SK-N-SH (cell line): ENCODE measurements at regions not wholly inside any gene's neighbourhood (a gene's known extent, or its start where the extent isn't known, plus 50 kb on each side); places are given as distances from the start of the nearest gene placed in this dataset.
"Not testable (repeated sequence)": the region's sequence is repeated elsewhere in the genome, so short reads cannot be mapped to it uniquely, and the experiment has no call there.

Experiments
- CTCF ChIA-PET: fragments of 300-600, 350-600 bp; formaldehyde crosslinking; extraction: SDS; loops from one replicate; lab custom pipeline; 2021; lab: Yijun Ruan, JAX
- POLR2A ChIA-PET: fragments of 350-600 bp; sonication (Branson Sonifier 250); formaldehyde crosslinking; extraction: SDS; loops from one replicate; lab custom pipeline; 2020; ENCODE audit warnings: antibody characterized with exemption, inconsistent platforms; lab: Yijun Ruan, JAX
- DNase-seq: peaks from one replicate; pipeline ENCODE4 v3.0.0; 2012
- H2AFZ ChIP-seq: fragments of 200-600 bp; sonication (generic); 2 replicates; pipeline ENCODE4 v1.8.1; 2016; ENCODE audit warnings: antibody characterized with exemption, mild to moderate bottlenecking, low read depth
- H3F3A ChIP-seq: fragments of 200-600 bp; sonication (generic); replicated peaks from 2 replicates; pipeline ENCODE3; 2016; ENCODE audit warnings: antibody characterized with exemption, mild to moderate bottlenecking; ENCODE audit not compliant: insufficient read depth
- H3K27ac ChIP-seq, 2 experiments: fragments of 200-500 bp in 1 of 2; fragments of 200-600 bp in 1 of 2; sonication (Bioruptor generic) in 1 of 2; sonication (generic), shearing (Covaris generic) in 1 of 2; 2 replicates each; pipeline versions ENCODE4 v1.5.1 to v1.6.1; 2014 to 2016; ENCODE audit warnings: low read depth in 2 of 2, inconsistent platforms in 1 of 2, low read length in 1 of 2, mild to moderate bottlenecking in 1 of 2, mixed read lengths in 1 of 2
- H3K27me3 ChIP-seq: fragments of 200-600 bp; sonication (generic), shearing (Covaris generic); 2 replicates; pipeline ENCODE4 v1.6.1; 2016; ENCODE audit warnings: mixed run types; ENCODE audit not compliant: insufficient read depth
- H3K36me3 ChIP-seq, 2 experiments: fragments of 200-500 bp in 1 of 2; fragments of 200-600 bp in 1 of 2; sonication (Bioruptor generic) in 1 of 2; sonication (generic) in 1 of 2; replicated peaks in 1 of 2; 2 replicates each; pipeline versions ENCODE3 to v1.5.1; 2014 to 2016; ENCODE audit warnings: low read length in 1 of 2, mild to moderate bottlenecking in 1 of 2; ENCODE audit not compliant: insufficient read depth in 2 of 2, control insufficient read depth in 1 of 2
- H3K4me1 ChIP-seq, 2 experiments: fragments of 200-500 bp in 1 of 2; fragments of 200-600 bp in 1 of 2; sonication (Bioruptor generic) in 1 of 2; sonication (generic), shearing (Covaris generic) in 1 of 2; 2 replicates each; pipeline versions ENCODE4 v1.5.1 to v1.6.1; 2014 to 2016; ENCODE audit warnings: low read depth in 1 of 2, low read length in 1 of 2, mixed run types in 1 of 2; ENCODE audit not compliant: insufficient read depth in 2 of 2, control insufficient read depth in 1 of 2
- H3K4me2 ChIP-seq: fragments of 200-600 bp; sonication (generic), shearing (Covaris generic); 2 replicates; pipeline ENCODE4 v1.6.1; 2017; ENCODE audit warnings: mixed run types
- H3K4me3 ChIP-seq, 2 experiments: fragments of 200-500 bp in 1 of 2; fragments of 200-600 bp in 1 of 2; sonication (Bioruptor generic) in 1 of 2; sonication (generic), shearing (Covaris generic) in 1 of 2; 2 replicates each; pipeline versions ENCODE4 v1.5.1 to v1.8.1; 2014 to 2016; ENCODE audit warnings: low read depth in 2 of 2, inconsistent platforms in 1 of 2, low read length in 1 of 2, mild to moderate bottlenecking in 1 of 2, mixed read lengths in 1 of 2, moderate library complexity in 1 of 2
- H3K79me2 ChIP-seq: fragments of 200-600 bp; sonication (generic); 2 replicates; pipeline ENCODE4 v1.8.1; 2017; ENCODE audit warnings: mild to moderate bottlenecking; ENCODE audit not compliant: insufficient read depth
- H3K9ac ChIP-seq: fragments of 200-600 bp; sonication (generic); 2 replicates; pipeline ENCODE4 v1.6.1; 2017; ENCODE audit warnings: mixed run types
- H3K9me2 ChIP-seq: fragments of 200-600 bp; sonication (generic); 2 replicates; pipeline ENCODE4 v1.6.1; 2017; ENCODE audit warnings: mixed run types
- H3K9me3 ChIP-seq: fragments of 200-600 bp; sonication (generic); 2 replicates; pipeline ENCODE4 v1.6.1; 2017; ENCODE audit warnings: mixed run types, mild to moderate bottlenecking, moderate library complexity
- H4K20me1 ChIP-seq: fragments of 200-600 bp; sonication (generic); 2 replicates; pipeline ENCODE4 v1.6.1; 2017; ENCODE audit warnings: mild to moderate bottlenecking, mixed run types; ENCODE audit not compliant: insufficient read depth
- CHD2 ChIP-seq: fragments of 150-350 bp; IDR thresholded peaks from 2 replicates; pipeline ENCODE4 v1.6.1; 2018; ENCODE audit warnings: low read length; ENCODE audit not compliant: partially characterized antibody
- FOSL2 ChIP-seq: IDR thresholded peaks from 2 replicates; pipeline ENCODE4 v1.4.0; 2012; ENCODE audit warnings: low read depth, mild to moderate bottlenecking, moderate library complexity, borderline replicate concordance
- FOXJ3 ChIP-seq: sonication (generic); formaldehyde crosslinking; IDR thresholded peaks from 2 replicates; pipeline ENCODE4 v1.5.1; 2020; ENCODE audit warnings: mild to moderate bottlenecking, missing genetic modification reagents
- GABPA ChIP-seq: IDR thresholded peaks from 2 replicates; pipeline ENCODE4 v1.4.0; 2012; ENCODE audit warnings: low read depth, mild to moderate bottlenecking
- GATA2 ChIP-seq: sonication (generic); formaldehyde crosslinking; IDR thresholded peaks from 2 replicates; pipeline ENCODE4 v1.5.0; 2020; ENCODE audit warnings: mild to moderate bottlenecking, missing genetic modification reagents
- JUND ChIP-seq: IDR thresholded peaks from 2 replicates; pipeline ENCODE4 v1.4.0; 2012
- MEF2A ChIP-seq: IDR thresholded peaks from 2 replicates; pipeline ENCODE4 v1.4.0; 2012; ENCODE audit warnings: low read depth, borderline replicate concordance
- MXI1 ChIP-seq: IDR thresholded peaks from 2 replicates; pipeline ENCODE4 v1.6.1; 2012; ENCODE audit warnings: mild to moderate bottlenecking, low read depth, low read length, improper control_type of control experiment
- RAD21 ChIP-seq: IDR thresholded peaks from 2 replicates; pipeline ENCODE4 v1.6.1; 2012; ENCODE audit warnings: mild to moderate bottlenecking, low read length
- TEAD4 ChIP-seq: IDR thresholded peaks from 2 replicates; pipeline ENCODE4 v1.4.0; 2012; ENCODE audit warnings: mild to moderate bottlenecking, borderline replicate concordance; ENCODE audit not compliant: insufficient read depth
- YY1 ChIP-seq: IDR thresholded peaks from 2 replicates; pipeline ENCODE4 v1.4.0; 2012; ENCODE audit warnings: low read depth, mild to moderate bottlenecking
- WGBS: methylation state at CpG from one replicate; pipeline ENCODE4 v1.1.6; 2017; ENCODE audit warnings: low lambda C conversion rate; 5-methylcytosine and 5-hydroxymethylcytosine counted together
- TF ChIP-seq, protein P1 (sequence below): IDR thresholded peaks from 2 replicates; pipeline ENCODE4 v1.6.1; 2012; ENCODE audit warnings: mild to moderate bottlenecking, low read depth, low read length, moderate library complexity
- TF ChIP-seq, protein P2 (sequence below): fragments of 150-350 bp; IDR thresholded peaks from 2 replicates; pipeline ENCODE4 v1.6.1; 2017; ENCODE audit warnings: antibody characterized with exemption, low read length, low read depth, borderline replicate concordance
- TF ChIP-seq, protein P3 (sequence below): IDR thresholded peaks from 2 replicates; pipeline ENCODE4 v1.4.0; 2012; ENCODE audit warnings: low read depth, borderline replicate concordance
- TF ChIP-seq, protein P4 (sequence below): IDR thresholded peaks from 2 replicates; pipeline ENCODE4 v1.4.0; 2012; ENCODE audit warnings: low read depth

- H3K9me2 ChIP-seq, result no peaks in the 10 kb centered on the region
- 78% methylated on average over 7 of the region's 26 CpGs for WGBS
Observed at GRCh38 chr1:194358208-194358581, 1171.8 kb upstream of the B3GALT2 start.

DNA sequence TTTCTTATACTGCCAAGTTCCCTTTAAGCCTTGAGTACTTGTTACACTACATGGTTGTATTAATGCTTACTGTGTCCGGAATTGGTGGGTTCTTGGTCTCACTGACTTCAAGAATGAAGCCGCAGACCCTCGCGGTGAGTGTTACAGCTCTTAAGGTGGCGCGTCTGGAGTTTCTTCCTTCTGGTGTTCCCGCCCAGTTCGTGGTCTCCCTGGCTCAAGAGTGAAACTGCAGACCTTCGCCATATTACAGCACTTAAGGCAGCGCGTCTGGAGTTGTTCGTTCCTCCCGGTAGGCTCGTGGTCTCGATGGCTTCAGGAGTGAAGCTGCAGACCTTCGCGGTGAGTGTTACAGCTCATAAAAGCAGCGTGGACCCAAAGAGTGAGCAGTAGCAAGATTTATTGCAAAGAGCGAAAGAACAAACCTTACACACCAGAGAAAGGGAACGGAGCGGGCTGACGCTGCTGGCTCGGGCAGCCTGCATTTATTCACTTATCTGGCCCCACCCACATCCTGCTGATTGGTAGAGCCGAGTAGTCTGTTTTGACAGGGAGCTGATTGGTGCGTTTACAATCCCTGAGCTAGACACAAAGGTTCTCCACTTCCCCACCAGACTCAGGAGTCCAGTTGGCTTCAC is 1171.3 kb upstream of the B3GALT2 start:
- H3K36me3 ChIP-seq, H3K4me1 ChIP-seq, H2AFZ ChIP-seq, DNase-seq, H3K9me2 ChIP-seq, H3K79me2 ChIP-seq, POLR2A ChIA-PET, CTCF ChIA-PET, H3K27me3 ChIP-seq, H4K20me1 ChIP-seq, H3F3A ChIP-seq, H3K4me3 ChIP-seq, H3K4me2 ChIP-seq, H3K27ac ChIP-seq, H3K9ac ChIP-seq, H3K9me3 ChIP-seq: not testable (repeated sequence)
- 72% methylated on average over 25 of the region's 25 CpGs for WGBS

More at GRCh38 chr1:194358208-194358581, 1171.8 kb upstream of the B3GALT2 start:
- H3K36me3 ChIP-seq, result no peaks in the 10 kb centered on the region
- TF ChIP-seq YY1, result no peak
- no peak for TF ChIP-seq CHD2
- TF ChIP-seq FOXJ3, result no peak
- no peak for TF ChIP-seq GATA2 (CRISPR knock-in tag)
- no peaks in the 10 kb centered on the region for H4K20me1 ChIP-seq
- no peaks in the 10 kb centered on the region; the same call in 1 of the 2 replicates for H3K27me3 ChIP-seq
- no peak overlapping the region for H2AFZ ChIP-seq
- POLR2A ChIA-PET, result no interaction called here
- no peak overlapping the region for H3K4me3 ChIP-seq
- no peak for DNase-seq
- H3K4me2 ChIP-seq, result no peak overlapping the region
- H3K4me1 ChIP-seq, result no peaks in the 10 kb centered on the region; a peak in 1 of 4 replicates
- H3K9me3 ChIP-seq, result no peaks in the 10 kb centered on the region
- CTCF ChIA-PET, result no interaction called here
- no peak overlapping the region for H3K9ac ChIP-seq
- H3K79me2 ChIP-seq, result no peaks in the 10 kb centered on the region
- no peaks in the 10 kb centered on the region for H3F3A ChIP-seq
- H3K27ac ChIP-seq, result no peak overlapping the region

DNA sequence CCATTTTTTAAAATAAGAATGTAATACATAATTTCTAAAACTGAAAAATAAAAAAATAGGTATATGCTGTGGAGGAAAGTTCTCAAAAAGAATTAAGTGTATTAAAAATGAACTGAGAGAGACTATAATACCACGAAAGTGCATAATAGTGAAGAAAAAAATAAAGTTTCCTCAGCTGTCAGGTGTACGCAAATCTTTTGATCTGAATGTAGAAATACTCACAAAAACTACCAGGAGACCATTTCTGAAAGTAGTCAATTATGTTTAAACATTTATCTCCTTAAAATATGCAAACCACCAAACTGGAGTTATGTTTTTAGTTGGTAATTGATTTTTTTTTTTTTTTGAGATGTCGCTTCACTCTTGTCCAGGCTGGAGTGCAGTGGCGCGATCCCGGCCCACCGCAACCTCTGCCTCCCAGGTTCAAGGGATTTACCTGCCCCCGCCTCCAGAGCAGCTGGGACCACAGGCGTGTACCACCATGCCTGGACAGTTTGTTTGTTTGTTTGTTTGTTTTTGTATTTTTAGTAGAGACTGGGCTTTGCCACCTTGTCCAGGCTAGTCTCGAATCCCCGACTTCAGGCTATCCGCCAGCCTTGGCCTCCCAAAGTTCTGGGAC is 1169.2 kb upstream of the B3GALT2 start:
- no peak overlapping the region for H3K27ac ChIP-seq
- no peaks in the 10 kb centered on the region for H3F3A ChIP-seq
- DNase-seq, result no peak
- no peaks in the 10 kb centered on the region for H3K9me3 ChIP-seq
- no peak overlapping the region for H3K9ac ChIP-seq
- ChIA-PET CTCF (no interaction called here), POLR2A (no interaction called here)
- 44% methylated on average over 12 of the region's 12 CpGs for WGBS
- no peaks in the 10 kb centered on the region for H4K20me1 ChIP-seq
- no peaks in the 10 kb centered on the region for H3K9me2 ChIP-seq
- H3K4me2 ChIP-seq, result no peak overlapping the region
- H3K27me3 ChIP-seq, result no peaks in the 10 kb centered on the region; the same call in 1 of the 2 replicates
- no peaks in the 10 kb centered on the region for H3K36me3 ChIP-seq
- no peaks in the 10 kb centered on the region; a peak in 1 of 4 replicates for H3K4me1 ChIP-seq
- H2AFZ ChIP-seq, result no peak overlapping the region
- H3K79me2 ChIP-seq, result no peaks in the 10 kb centered on the region
- H3K4me3 ChIP-seq, result no peak overlapping the region
- TF ChIP-seq GABPA, result no peak
- TF ChIP-seq, protein P1, sequence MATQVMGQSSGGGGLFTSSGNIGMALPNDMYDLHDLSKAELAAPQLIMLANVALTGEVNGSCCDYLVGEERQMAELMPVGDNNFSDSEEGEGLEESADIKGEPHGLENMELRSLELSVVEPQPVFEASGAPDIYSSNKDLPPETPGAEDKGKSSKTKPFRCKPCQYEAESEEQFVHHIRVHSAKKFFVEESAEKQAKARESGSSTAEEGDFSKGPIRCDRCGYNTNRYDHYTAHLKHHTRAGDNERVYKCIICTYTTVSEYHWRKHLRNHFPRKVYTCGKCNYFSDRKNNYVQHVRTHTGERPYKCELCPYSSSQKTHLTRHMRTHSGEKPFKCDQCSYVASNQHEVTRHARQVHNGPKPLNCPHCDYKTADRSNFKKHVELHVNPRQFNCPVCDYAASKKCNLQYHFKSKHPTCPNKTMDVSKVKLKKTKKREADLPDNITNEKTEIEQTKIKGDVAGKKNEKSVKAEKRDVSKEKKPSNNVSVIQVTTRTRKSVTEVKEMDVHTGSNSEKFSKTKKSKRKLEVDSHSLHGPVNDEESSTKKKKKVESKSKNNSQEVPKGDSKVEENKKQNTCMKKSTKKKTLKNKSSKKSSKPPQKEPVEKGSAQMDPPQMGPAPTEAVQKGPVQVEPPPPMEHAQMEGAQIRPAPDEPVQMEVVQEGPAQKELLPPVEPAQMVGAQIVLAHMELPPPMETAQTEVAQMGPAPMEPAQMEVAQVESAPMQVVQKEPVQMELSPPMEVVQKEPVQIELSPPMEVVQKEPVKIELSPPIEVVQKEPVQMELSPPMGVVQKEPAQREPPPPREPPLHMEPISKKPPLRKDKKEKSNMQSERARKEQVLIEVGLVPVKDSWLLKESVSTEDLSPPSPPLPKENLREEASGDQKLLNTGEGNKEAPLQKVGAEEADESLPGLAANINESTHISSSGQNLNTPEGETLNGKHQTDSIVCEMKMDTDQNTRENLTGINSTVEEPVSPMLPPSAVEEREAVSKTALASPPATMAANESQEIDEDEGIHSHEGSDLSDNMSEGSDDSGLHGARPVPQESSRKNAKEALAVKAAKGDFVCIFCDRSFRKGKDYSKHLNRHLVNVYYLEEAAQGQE, result no peak
- TF ChIP-seq TEAD4, result no peak
- no peak for TF ChIP-seq RAD21
- TF ChIP-seq, protein P2, sequence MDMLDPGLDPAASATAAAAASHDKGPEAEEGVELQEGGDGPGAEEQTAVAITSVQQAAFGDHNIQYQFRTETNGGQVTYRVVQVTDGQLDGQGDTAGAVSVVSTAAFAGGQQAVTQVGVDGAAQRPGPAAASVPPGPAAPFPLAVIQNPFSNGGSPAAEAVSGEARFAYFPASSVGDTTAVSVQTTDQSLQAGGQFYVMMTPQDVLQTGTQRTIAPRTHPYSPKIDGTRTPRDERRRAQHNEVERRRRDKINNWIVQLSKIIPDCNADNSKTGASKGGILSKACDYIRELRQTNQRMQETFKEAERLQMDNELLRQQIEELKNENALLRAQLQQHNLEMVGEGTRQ, result no peak
- TF ChIP-seq, protein P3, sequence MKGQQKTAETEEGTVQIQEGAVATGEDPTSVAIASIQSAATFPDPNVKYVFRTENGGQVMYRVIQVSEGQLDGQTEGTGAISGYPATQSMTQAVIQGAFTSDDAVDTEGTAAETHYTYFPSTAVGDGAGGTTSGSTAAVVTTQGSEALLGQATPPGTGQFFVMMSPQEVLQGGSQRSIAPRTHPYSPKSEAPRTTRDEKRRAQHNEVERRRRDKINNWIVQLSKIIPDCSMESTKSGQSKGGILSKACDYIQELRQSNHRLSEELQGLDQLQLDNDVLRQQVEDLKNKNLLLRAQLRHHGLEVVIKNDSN, result no peak
- TF ChIP-seq, protein P4, sequence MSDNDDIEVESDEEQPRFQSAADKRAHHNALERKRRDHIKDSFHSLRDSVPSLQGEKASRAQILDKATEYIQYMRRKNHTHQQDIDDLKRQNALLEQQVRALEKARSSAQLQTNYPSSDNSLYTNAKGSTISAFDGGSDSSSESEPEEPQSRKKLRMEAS, result no peak
- no peak for TF ChIP-seq MEF2A
- no peak for TF ChIP-seq FOSL2
- TF ChIP-seq MXI1, result no peak
- TF ChIP-seq JUND, result no peak
